ENCODE measurements at regions not wholly inside any gene's neighbourhood (a gene's known extent, or its start where the extent isn't known, plus 50 kb on each side); places are given as distances from the start of the nearest gene placed in this dataset.

DNA sequence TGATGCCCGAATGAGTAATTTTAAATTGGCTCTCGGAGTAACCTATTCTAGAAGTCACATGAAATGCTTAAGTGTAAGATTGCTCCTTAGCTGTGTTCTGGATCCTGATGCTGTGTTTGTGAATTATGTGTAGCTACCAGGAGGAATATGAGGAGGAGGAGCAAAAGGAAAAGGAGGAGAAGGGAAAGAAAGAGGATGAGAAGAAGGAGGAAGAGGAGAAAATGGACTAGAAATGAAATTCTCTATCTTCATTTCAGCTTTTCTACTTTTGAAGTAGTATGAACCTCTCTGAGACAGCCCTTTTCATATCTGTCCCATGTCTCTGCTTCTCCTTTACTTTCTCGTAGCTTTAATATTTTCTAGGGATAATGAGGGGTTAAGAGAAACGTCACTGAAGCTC lies 119.4 kb upstream of the ACTBL2 start:
- TF ChIP-seq GATA2 (IDR thresholded peaks at IDR 0.05; ENCODE audit: low read depth, low read length) (no peak), GATA3 (IDR thresholded peaks at IDR 0.05; ENCODE audit: low read depth, low read length) (no peak)

DNA sequence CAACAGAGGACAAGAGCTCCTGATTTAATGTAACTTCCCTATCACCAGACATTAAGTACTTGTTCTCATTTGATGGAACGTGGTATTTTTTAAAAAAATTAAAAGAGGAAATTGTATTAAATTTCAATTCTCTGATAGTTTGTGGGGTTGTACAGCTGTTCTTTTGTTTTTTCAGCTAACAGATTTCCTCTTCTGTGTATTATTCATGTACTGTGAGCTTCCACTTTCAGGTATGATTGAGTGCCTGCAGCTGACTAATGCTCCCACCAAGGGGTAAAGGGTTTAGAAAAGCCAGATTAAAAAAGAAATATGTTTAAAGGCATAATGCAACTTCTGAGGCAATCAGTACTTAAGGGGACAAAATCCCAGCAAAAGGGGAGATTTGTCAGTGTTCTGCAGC lies 117.7 kb upstream of the ACTBL2 start:
- TF ChIP-seq GATA3 (IDR thresholded peaks at IDR 0.05; ENCODE audit: low read depth, low read length) (no peak), GATA2 (IDR thresholded peaks at IDR 0.05; ENCODE audit: low read depth, low read length) (no peak)

DNA sequence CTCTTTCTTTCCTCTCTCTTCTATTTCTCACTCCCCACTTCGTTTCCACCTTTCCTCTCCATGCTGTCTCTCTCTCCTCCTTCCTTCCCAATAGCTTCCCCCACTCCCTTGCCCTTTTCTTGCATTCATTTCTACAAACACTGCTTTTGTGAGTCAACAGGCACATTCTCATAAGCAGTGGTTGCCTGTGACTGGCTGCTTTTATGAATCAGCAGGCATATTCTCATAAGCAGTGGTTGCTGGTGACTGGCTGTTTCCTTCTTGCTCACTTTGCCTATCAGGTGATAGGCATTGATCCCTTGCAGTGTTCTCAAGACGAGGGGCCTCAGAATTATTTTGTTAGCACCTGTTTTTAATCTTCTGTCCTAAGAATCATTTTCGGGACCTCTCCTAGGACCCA lies 116.1 kb upstream of the ACTBL2 start:
- TF ChIP-seq GATA3 (IDR thresholded peaks at IDR 0.05; ENCODE audit: low read depth, low read length) (no peak), GATA2 (IDR thresholded peaks at IDR 0.05; ENCODE audit: low read depth, low read length) (no peak)

DNA sequence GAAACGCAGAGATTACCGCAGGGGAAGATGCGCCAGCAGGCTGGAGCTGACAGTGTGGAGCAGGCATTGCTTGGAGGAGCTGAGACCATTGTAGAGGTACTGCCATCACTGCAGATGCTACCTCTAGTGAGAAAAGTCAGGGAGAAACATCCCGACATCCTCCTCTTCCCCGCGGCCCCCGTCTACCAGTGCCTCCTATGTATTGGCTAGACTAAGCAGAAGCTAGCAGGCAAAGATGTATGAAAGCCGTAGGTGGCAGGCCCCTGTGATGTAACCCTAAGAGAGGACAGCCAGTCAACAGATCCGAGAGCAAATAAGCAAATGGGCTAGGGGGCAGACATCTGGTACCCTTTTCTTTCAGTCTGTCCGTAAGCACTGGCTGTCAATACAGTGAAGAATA lies 115.5 kb upstream of the ACTBL2 start:
- no peak for TF ChIP-seq GATA3 (IDR thresholded peaks at IDR 0.05; ENCODE audit: low read depth, low read length)

DNA sequence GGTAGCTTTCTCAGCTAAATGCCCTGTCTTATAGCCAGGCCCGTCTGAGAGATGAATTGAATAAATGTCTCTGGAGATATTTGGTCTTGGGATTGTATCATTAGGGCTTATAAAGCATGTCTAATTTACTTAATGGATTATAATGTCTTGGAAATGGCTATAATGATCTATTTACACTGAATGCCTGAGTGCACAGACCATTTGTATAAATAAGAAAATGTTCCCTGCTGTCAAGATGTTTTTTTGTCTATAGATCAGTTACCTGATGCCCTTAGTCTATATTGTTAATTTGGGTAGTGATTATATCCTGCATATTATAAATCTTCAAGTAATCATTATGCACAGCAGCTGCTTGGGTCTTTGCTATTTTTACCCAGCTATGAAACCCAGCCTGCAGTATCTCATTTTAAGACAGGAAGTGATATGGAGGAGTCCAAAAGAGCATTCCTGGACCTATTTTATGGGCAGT lies 112.9 kb upstream of the ACTBL2 start:
- TF ChIP-seq GATA3 (IDR thresholded peaks at IDR 0.05; ENCODE audit: low read depth, low read length) (no peak), GATA2 (IDR thresholded peaks at IDR 0.05; ENCODE audit: low read depth, low read length) (no peak)

DNA sequence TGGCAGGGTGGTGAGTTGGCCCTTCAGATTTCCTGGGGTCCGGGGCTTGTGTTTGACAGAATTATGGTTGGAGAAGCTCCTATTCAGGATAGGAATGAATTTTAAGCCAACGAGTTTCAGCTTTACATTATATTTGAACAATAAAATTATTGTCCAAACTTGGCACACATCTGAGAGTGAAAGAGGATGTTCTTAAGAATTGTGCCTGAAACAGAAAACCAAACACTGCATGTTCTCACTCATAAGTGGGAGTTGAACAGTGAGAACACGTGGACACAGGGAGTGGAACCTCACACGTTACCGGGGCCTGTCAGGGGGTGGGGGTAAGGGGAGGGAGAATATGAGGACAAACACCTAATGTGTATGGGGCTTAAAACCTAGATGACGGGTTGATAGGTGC lies 111.8 kb upstream of the ACTBL2 start:
- TF ChIP-seq GATA3 (IDR thresholded peaks at IDR 0.05; ENCODE audit: low read depth, low read length) (no peak), GATA2 (IDR thresholded peaks at IDR 0.05; ENCODE audit: low read depth, low read length) (no peak)

DNA sequence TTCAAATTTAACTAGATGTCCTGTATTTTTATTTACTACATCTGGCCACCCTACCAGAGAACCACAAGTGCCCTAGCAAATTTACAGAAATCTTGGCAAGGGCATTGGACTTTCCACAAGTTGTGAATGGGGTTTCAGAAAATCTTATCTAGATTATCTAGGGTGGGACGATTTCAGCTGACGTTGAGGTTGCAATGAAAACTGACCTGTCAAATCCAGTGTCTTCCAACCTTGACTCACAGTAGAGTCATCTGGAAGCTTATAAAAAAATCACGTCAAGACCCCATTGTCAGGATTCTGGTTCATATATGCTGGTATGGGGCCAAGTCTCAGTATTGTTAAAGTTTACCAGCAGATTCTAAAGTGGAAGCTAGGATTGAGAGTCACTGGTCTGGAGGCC lies 109.6 kb upstream of the ACTBL2 start:
- TF ChIP-seq GATA2 (IDR thresholded peaks at IDR 0.05; ENCODE audit: low read depth, low read length) (no peak), GATA3 (IDR thresholded peaks at IDR 0.05; ENCODE audit: low read depth, low read length) (no peak)

DNA sequence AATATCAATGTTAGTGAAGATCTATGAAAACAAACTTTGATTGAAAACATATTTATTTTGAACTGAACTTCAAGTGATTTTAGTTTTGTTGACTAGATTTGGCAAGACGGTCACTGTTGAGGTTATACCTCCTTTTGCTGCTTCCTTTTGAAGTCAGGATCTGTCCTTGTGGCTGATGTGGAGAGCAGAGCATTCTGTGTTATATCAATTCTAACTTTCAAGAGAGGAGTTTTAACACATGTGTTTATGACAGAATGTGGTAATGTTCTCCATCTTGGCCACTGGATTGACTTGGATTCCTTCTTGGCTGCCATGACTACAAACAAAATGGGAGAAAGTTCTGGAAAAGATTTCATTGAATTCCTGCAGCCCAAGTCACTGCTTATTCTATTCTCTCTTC lies 104.0 kb upstream of the ACTBL2 start:
- TF ChIP-seq GATA3 (IDR thresholded peaks at IDR 0.05; ENCODE audit: low read depth, low read length) (no peak), GATA2 (IDR thresholded peaks at IDR 0.05; ENCODE audit: low read depth, low read length) (no peak)

DNA sequence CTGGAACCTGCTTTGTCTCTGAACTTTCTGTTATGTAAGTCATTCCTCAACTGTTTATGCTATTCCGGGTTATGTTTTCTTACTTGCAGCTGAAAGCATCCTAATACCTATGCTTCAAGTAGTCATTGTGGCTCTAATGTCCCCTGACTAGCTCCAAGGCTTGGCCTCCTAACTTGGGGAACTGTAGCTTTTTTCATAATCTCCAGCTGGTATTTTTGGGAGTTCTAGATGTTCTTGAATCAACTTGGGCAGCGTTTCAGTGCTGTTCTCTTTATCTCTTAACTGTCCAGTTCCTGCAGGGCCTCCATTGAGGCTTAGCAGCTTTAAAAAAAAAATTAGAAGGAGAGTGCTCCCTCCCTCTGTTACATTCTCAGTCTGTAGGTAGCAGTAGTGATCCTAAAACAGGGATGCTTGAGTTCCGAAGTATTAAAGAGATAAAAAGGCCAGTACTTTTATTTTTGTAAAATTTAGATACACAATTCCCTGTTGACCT lies 100.0 kb upstream of the ACTBL2 start:
- TF ChIP-seq GATA3 (IDR thresholded peaks at IDR 0.05; ENCODE audit: low read depth, low read length) (no peak), GATA2 (IDR thresholded peaks at IDR 0.05; ENCODE audit: low read depth, low read length) (no peak)

DNA sequence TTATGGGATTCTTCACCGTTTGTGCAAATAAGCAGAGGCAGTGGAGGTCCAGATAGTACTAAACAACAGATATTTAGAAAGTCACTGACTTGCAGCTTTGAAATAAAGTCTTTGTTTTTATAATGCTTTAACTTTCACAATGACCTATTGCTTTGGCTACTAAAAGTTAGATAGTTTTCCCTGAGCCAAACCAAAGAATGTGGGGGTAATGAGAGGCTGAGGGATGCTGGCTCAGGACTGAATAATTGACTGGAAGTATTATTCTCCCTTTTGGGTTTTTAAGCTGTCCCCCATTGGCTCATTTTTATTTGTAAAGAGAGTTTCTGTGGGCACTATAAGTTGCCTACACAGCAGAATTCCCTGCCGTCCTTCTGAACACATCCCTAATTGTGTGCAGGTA lies 99.2 kb upstream of the ACTBL2 start:
- no peak for TF ChIP-seq GATA2 (IDR thresholded peaks at IDR 0.05; ENCODE audit: low read depth, low read length)
- TF ChIP-seq GATA3 (IDR thresholded peaks at IDR 0.05; ENCODE audit: low read depth, low read length), result no peak

DNA sequence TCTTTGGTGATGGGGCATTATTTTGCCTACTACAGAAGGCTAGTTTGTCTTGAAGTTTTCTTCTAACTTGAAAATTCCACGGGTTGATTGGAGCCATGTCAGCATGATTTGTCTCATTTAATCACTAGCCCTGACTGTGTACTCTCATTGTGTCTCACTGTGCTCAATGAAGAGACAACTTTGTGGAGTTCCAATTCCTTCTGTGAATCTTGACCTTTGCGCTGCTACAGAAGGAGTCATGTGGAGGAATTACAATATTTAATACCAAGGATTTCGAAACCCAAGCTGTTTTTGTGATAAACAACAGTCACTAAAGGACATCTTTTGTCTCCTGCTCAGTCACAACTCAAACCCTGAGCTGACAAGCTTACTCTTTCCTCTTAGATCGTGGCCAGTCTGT lies 98.6 kb upstream of the ACTBL2 start:
- TF ChIP-seq GATA2 (IDR thresholded peaks at IDR 0.05; ENCODE audit: low read depth, low read length) (no peak), GATA3 (IDR thresholded peaks at IDR 0.05; ENCODE audit: low read depth, low read length) (no peak)

DNA sequence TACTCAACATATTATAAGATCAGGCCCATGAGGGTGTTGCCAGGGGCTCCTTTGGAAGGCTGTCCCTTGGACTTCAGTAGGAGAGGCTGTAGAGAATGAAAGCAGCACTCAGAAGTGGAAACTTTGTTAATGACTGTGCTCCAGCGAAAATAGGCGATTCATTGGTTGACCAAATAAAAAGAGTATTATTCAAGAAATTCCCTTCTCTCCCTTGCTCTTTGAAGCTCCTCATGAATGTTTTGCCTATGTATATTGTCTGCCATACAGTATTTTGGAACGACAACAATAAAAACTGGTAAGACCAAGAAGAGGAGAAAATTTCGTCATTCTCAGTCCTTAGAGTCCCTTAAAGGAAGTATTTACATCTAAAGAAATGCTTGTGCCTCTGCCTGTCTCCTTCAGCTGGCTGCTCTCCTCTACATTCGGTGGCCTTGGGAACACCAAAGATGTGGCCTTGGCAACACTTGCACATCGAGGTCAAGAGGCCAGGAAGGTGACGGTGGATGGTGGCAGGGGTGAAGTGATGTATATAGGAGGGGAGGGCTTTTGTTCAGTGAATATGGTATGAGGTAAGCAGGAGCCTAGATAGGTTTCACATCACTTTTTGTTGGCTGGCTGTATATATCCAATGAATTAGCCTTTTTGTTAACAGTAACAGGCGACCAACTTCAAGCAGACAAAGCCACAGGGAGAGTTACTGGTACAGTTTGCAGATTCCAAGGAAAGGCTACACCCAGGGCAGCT lies 95.0 kb upstream of the ACTBL2 start:
- TF ChIP-seq GATA3 (IDR thresholded peaks at IDR 0.05; ENCODE audit: low read depth, low read length) (no peak), GATA2 (IDR thresholded peaks at IDR 0.05; ENCODE audit: low read depth, low read length) (no peak)

DNA sequence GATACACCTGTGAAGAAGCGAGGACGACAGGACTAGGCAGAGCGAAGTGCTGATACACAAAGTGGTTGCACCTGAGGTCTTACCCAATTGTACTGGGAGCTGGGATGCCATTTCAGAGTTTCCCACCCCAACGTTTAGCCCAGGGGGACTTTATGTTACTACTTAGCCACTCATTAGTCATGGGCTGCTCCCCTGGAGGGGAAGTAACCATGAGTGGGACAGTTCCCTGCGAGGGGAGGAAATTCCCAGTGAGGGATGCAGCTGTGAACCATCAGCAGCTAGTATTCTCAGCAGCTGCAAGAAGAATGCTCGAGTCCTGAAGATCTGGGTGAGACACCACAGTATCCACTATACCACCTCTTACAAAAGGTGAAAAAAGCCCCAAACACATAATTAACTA lies 93.7 kb upstream of the ACTBL2 start:
- TF ChIP-seq GATA2 (IDR thresholded peaks at IDR 0.05; ENCODE audit: low read depth, low read length) (no peak), GATA3 (IDR thresholded peaks at IDR 0.05; ENCODE audit: low read depth, low read length) (no peak)

DNA sequence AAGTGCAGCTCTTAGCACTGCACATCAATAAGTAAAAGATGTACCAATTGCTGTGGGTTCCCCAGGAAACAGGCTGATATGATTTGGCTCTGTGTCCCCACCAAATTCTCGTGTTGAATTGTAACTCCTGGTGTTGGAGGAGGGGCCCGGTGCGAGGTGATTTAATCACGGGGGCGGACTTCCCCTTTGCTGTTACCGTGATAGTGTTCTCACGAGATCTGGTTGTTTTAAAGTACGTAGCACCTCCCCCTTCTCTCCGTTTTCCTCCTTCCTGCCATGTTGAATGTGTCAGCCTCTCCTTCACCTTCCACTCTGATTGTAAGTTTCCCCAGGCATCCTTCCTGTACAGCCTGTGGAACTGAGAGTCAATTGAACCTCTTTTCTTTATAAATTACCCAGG lies 93.2 kb upstream of the ACTBL2 start:
- no peak for TF ChIP-seq GATA2 (IDR thresholded peaks at IDR 0.05; ENCODE audit: low read depth, low read length)
- no peak for TF ChIP-seq GATA3 (IDR thresholded peaks at IDR 0.05; ENCODE audit: low read depth, low read length)

DNA sequence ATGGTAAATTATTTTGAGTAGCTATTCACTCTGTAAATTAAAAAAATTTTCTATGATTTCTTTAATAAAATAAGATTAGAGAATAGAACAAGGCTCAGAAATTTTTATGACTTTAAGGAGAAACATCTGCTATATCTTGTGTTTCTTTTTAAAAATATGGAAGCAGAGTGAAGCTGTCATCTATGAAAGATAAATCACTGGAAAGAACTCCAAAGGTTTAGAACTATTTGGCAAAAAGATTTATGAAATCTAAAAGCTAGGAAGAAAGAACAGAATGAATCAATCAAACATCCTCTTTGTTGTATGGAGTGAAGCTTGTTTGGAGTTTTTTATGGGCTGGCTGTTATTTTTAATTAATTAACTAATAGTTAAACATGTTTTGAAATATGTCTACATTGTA lies 89.8 kb upstream of the ACTBL2 start:
- TF ChIP-seq GATA3 (IDR thresholded peaks at IDR 0.05; ENCODE audit: low read depth, low read length), result no peak
- TF ChIP-seq GATA2 (IDR thresholded peaks at IDR 0.05; ENCODE audit: low read depth, low read length), result no peak

DNA sequence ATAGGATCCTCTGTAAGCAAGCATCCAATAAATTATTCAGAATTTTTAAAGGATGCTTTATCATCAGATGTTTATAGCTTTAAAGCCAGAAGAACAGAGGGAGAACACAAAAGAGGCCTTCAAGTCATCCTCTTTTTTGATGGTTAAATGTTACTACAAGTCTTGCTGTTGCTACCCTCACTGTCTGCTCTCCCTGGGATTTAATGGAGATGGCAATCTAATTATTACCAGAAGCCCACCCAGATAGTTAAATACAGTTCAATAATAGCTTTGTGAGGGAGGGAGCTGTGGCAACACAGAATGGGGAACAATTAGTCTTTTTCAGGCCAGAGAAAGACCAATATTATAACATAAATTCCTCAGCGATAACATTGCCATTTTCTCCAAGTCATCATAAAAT lies 87.0 kb upstream of the ACTBL2 start:
- TF ChIP-seq GATA2 (IDR thresholded peaks at IDR 0.05; ENCODE audit: low read depth, low read length) (no peak), GATA3 (IDR thresholded peaks at IDR 0.05; ENCODE audit: low read depth, low read length) (no peak)
